KMS-11 (cell line): ENCODE measurements at regions not wholly inside any gene's neighbourhood (a gene's known extent, or its start where the extent isn't known, plus 50 kb on each side); places are given as distances from the start of the nearest gene placed in this dataset.
"Not testable (repeated sequence)": the region's sequence is repeated elsewhere in the genome, so short reads cannot be mapped to it uniquely, and the experiment has no call there.

Experiments used
- H2AFZ ChIP-seq: fragments of 200-600 bp; sonication (generic); 2 replicates; pipeline ENCODE4 v1.6.1; 2016; ENCODE audit warnings: antibody characterized with exemption, mixed run types, low read depth
- H3K27ac ChIP-seq: fragments of 200-600 bp; sonication (generic); 2 replicates; pipeline ENCODE4 v1.6.1; 2016; ENCODE audit warnings: mild to moderate bottlenecking, mixed run types
- H3K27me3 ChIP-seq: fragments of 200-600 bp; sonication (generic); 2 replicates; pipeline ENCODE4 v1.6.1; 2017; ENCODE audit warnings: mild to moderate bottlenecking, low read depth, mixed run types, moderate library complexity; ENCODE audit not compliant: insufficient read depth
- H3K36me3 ChIP-seq: fragments of 200-600 bp; sonication (generic); 2 replicates; pipeline ENCODE4 v1.6.1; 2017; ENCODE audit warnings: mild to moderate bottlenecking, mixed run types; ENCODE audit not compliant: insufficient read depth
- H3K4me1 ChIP-seq: fragments of 200-600 bp; sonication (generic); 2 replicates; pipeline ENCODE4 v1.6.1; 2016; ENCODE audit warnings: mild to moderate bottlenecking, low read depth, mixed run types; ENCODE audit not compliant: poor library complexity, severe bottlenecking
- H3K4me2 ChIP-seq: fragments of 200-600 bp; sonication (generic); 2 replicates; pipeline ENCODE4 v1.7.0; 2016; ENCODE audit warnings: mild to moderate bottlenecking, mixed run types
- H3K4me3 ChIP-seq: fragments of 200-600 bp; sonication (generic); IDR thresholded peaks from 2 replicates; pipeline ENCODE4 v1.6.1; 2017; ENCODE audit warnings: low read depth, low read length, mixed read lengths; ENCODE audit not compliant: insufficient read depth
- H3K79me2 ChIP-seq: fragments of 200-600 bp; sonication (generic); 2 replicates; pipeline ENCODE4 v1.6.1; 2016; ENCODE audit warnings: low read depth, mixed run types; ENCODE audit not compliant: insufficient read depth
- H3K9ac ChIP-seq: fragments of 200-600 bp; sonication (generic); 2 replicates; pipeline ENCODE4 v1.6.1; 2016; ENCODE audit warnings: mild to moderate bottlenecking, mixed run types
- H4K20me1 ChIP-seq: fragments of 200-600 bp; sonication (generic); 2 replicates; pipeline ENCODE4 v1.6.1; 2016; ENCODE audit warnings: mild to moderate bottlenecking, mixed run types; ENCODE audit not compliant: insufficient read depth
- TF ChIP-seq, protein P1 (sequence below): fragments of 200-600 bp; sonication (generic); conservative IDR thresholded peaks from 2 replicates; pipeline ENCODE4 v1.6.1; 2017; ENCODE audit warnings: low read depth, mild to moderate bottlenecking, antibody characterized with exemption, low read length, moderate library complexity, mixed read lengths

DNA sequence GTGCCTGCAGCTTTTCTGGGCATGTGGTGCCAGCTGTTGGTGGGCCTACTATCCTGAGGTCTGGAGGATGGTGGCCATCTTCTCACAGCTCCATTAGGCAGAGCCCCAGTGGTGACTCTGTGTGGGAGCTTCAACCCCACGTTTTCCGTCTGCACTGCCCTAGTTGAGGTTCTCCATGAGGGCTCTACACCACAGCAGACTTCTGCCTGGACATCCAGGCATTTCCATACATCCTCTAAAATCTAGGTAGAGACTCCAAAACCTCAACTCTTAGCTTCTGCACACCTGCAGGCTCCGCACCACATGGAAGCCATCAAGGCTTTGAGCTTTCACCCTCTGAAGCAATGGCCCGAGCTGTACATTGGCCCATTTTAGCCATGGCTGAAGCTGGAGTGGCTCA lies 153.3 kb upstream of the PGRMC2 start:
- Histone ChIP-seq H3K27me3 (no peaks in the 10 kb centered on the region), H3K27ac (no peak overlapping the region), H3K4me3 (no peak overlapping the region), H3K9ac (no peak overlapping the region), H2AFZ (no peak overlapping the region), H3K4me1 (no peaks in the 10 kb centered on the region), H3K4me2 (no peak overlapping the region), H3K79me2 (no peaks in the 10 kb centered on the region), H4K20me1 (no peaks in the 10 kb centered on the region), H3K36me3 (no peaks in the 10 kb centered on the region)
- TF ChIP-seq, protein P1, sequence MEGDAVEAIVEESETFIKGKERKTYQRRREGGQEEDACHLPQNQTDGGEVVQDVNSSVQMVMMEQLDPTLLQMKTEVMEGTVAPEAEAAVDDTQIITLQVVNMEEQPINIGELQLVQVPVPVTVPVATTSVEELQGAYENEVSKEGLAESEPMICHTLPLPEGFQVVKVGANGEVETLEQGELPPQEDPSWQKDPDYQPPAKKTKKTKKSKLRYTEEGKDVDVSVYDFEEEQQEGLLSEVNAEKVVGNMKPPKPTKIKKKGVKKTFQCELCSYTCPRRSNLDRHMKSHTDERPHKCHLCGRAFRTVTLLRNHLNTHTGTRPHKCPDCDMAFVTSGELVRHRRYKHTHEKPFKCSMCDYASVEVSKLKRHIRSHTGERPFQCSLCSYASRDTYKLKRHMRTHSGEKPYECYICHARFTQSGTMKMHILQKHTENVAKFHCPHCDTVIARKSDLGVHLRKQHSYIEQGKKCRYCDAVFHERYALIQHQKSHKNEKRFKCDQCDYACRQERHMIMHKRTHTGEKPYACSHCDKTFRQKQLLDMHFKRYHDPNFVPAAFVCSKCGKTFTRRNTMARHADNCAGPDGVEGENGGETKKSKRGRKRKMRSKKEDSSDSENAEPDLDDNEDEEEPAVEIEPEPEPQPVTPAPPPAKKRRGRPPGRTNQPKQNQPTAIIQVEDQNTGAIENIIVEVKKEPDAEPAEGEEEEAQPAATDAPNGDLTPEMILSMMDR: no peak

DNA sequence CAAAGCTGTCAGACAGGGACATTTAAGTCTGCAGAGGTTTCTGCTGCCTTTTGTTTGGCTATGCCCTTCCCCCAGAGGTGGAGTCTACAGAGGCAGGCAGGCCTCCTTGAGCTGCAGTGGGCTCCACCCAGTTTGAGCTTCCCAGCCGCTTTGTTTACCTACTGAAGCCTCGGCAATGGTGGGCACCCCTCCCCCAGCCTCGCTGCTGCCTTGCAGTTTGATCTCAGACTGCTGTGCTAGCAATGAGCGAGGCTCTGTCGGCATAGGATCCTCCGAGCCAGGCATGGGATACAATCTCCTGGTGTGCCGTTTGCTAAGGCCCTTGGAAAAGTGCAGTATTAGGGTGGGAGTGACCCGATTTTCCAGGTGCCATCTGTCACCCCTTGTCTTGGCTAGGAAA lies 149.4 kb upstream of the PGRMC2 start:
- H3K4me2 ChIP-seq, H3K27me3 ChIP-seq, H3K27ac ChIP-seq, H4K20me1 ChIP-seq, H3K36me3 ChIP-seq, H3K4me3 ChIP-seq, H3K4me1 ChIP-seq, H2AFZ ChIP-seq, H3K79me2 ChIP-seq, H3K9ac ChIP-seq: not testable (repeated sequence)

DNA sequence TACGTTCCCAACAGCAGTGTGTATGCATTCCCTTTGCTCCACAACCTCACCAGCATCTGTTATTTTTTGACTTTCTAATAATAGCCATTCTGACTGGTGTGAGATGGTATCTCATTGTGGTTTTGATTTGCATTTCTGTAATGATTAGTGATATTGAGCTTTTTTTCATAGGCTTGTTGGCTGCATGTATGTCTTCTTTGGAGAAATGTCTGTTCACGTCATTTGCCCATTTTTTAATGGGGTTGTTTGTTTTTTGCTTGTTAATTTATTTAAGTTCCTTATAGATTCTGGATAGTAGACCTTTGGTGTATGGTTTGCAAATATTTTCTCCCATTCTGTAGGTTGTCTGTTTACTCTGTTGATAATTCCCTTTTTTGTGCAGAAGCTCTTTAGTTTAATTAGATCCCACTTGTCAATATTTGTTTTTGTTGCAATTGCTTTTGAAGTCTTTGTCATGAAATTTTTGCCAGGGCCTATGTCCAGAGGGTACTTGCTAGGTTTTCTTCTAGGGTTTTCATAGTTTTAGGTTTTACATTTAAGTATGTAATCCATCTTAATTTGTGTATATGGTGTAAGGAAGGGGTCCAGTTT lies 141.5 kb upstream of the PGRMC2 start:
- H3K79me2 ChIP-seq, H3K36me3 ChIP-seq, H3K4me2 ChIP-seq, H3K27me3 ChIP-seq, H3K4me3 ChIP-seq, H3K4me1 ChIP-seq, H2AFZ ChIP-seq, H4K20me1 ChIP-seq, H3K27ac ChIP-seq, H3K9ac ChIP-seq: not testable (repeated sequence)

DNA sequence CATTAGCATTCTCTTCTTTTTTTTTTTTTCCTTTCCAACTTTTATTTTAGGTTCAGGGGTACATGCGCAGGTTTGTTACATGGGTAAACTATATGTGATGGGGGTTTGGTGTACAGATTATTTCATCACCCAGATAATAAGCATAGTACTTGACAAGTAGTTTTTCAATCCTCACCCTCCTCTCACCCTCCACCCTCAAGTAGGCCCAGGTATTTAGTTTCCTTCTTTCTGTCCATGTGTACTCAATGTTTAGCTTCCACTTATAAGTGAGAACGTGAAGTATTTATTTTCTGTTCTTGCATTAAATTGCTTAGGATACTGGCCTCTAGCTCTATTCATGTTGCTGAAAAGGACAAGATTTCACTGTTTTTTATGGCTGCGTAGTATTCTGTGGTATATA lies 140.8 kb upstream of the PGRMC2 start:
- Histone ChIP-seq H3K4me2 (no peak overlapping the region), H2AFZ (peak overlapping the region; percentile 45; the same call in 1 of the 2 replicates), H3K27ac (no peak overlapping the region), H4K20me1 (no peaks in the 10 kb centered on the region), H3K36me3 (no peaks in the 10 kb centered on the region), H3K9ac (no peak overlapping the region), H3K4me3 (no peak overlapping the region), H3K4me1 (peaks cover 5% of the 10 kb centered on the region), H3K79me2 (no peaks in the 10 kb centered on the region), H3K27me3 (no peaks in the 10 kb centered on the region)
- TF ChIP-seq, protein P1: no peak

DNA sequence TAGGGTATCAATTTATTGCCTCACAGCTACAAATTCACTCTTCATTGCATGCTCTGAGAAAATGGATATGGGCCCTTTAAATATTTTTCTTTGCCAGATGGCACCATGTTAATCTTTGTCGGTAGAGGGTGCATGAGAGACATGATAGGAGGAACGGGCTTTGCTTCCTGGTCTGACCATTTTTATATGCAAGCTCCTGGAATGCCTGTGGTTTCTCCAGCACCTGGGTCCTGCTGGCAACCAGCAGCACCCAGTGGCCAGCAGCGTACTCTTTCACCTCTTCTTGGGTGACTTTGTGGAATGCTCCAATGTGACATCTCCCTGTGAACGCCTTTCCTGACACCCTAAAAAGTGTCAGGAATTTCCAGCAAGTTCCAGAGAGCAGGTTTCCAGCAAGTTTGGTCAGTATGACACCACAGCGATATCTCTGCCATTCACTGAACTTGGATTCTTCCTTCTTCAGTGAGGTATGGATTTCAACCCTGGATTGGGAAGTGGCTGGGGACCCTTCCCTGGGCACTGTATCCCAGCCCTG lies 140.3 kb upstream of the PGRMC2 start:
- no peak overlapping the region for H3K9ac ChIP-seq
- H4K20me1 ChIP-seq: no peaks in the 10 kb centered on the region
- H3K79me2 ChIP-seq: no peaks in the 10 kb centered on the region
- H2AFZ ChIP-seq: peak overlapping the region; percentile 45
- H3K36me3 ChIP-seq: no peaks in the 10 kb centered on the region
- H3K27ac ChIP-seq: no peak overlapping the region
- H3K27me3 ChIP-seq: no peaks in the 10 kb centered on the region
- H3K4me1 ChIP-seq: peaks cover 5% of the 10 kb centered on the region
- H3K4me2 ChIP-seq: no peak overlapping the region
- TF ChIP-seq, protein P1: no peak; the same call in 1 of the 2 replicates
- no peak overlapping the region for H3K4me3 ChIP-seq
